D721Med (cell line): ENCODE measurements at regions not wholly inside any gene's neighbourhood (a gene's known extent, or its start where the extent isn't known, plus 50 kb on each side); places are given as distances from the start of the nearest gene placed in this dataset.
A peak's percentile ranks its signal among the peaks of the same experiment; 100 is the strongest.

ENCODE experiments used
- DNase-seq: peaks from one replicate; pipeline ENCODE4 v3.0.0; 2011; ENCODE audit warnings: low spot score; ENCODE audit not compliant: insufficient read length
- FAIRE-seq: peaks from 2 replicates; lab custom pipeline; 2011; peaks lifted over from hg19 to GRCh38; lab: Jason Lieb, UNC
- TF ChIP-seq, protein P1 (sequence below): IDR thresholded peaks from 2 replicates; pipeline ENCODE4 v1.5.1; 2012; ENCODE audit warnings: mild to moderate bottlenecking, control low read depth; ENCODE audit not compliant: insufficient read depth; ENCODE audit errors: missing control alignments

DNA sequence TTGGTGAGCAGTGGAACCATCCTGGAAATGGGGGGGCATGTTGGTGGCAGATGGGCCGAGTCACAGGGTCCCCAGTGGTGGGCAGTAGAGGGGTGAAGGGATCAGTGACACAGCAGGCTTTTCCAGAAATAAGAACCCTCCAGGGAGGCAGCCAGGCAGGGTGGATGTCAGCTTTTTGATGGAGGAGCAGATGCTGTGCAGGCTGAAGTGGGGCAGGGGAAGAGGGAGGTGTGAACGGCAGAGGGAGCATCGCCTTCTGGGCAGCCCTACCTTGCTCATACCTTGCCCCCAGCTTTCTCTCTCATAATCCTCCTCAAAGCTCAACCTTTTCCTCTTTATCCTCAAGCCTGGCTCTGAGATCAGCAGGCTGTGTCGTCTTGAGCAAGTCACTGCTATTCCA lies 131.8 kb upstream of the IPO9 start:
- DNase-seq (no peak), FAIRE-seq (no peak)
- TF ChIP-seq, protein P1, sequence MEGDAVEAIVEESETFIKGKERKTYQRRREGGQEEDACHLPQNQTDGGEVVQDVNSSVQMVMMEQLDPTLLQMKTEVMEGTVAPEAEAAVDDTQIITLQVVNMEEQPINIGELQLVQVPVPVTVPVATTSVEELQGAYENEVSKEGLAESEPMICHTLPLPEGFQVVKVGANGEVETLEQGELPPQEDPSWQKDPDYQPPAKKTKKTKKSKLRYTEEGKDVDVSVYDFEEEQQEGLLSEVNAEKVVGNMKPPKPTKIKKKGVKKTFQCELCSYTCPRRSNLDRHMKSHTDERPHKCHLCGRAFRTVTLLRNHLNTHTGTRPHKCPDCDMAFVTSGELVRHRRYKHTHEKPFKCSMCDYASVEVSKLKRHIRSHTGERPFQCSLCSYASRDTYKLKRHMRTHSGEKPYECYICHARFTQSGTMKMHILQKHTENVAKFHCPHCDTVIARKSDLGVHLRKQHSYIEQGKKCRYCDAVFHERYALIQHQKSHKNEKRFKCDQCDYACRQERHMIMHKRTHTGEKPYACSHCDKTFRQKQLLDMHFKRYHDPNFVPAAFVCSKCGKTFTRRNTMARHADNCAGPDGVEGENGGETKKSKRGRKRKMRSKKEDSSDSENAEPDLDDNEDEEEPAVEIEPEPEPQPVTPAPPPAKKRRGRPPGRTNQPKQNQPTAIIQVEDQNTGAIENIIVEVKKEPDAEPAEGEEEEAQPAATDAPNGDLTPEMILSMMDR, result no peak

DNA sequence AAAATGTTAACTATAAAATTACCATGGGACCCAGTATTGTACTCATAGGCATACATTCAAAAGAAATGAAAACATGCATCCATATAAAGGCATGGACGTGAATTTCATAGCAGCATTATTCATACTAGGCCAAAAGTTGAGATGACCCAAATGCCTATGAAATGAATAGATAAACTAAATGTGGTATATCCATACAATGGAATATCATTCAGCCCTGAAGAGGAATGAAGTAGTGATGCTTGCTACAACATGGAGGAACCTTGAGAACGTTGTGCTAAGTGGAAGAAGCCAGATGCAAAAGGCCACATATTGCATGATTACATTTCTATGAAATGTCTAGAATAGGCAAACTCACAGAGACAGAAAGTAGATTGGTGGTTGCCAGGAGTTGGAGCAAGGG lies 127.1 kb upstream of the IPO9 start:
- no peak for FAIRE-seq
- TF ChIP-seq, protein P1, result no peak
- no peak for DNase-seq

DNA sequence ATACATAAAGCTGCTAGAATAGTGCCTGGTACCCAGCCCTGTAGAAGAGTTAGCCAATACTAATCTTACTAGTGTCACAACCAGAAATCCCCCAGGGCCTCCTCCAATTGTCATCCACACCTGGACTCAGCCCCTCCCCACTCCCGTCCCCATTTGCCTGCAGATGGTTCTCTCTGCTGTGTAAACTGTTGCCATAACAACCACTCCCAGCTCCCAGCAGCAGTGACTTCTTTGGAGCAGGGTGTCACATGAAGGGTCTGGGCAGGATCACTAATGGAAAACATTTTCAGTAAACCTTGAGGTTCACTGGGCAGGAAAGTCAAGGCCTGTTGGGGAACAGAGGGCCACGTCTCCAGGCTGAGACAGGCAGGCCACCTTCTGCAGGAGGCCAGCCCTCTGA lies 126.0 kb upstream of the IPO9 start:
- no peak for FAIRE-seq
- TF ChIP-seq, protein P1, result no peak
- no peak for DNase-seq

DNA sequence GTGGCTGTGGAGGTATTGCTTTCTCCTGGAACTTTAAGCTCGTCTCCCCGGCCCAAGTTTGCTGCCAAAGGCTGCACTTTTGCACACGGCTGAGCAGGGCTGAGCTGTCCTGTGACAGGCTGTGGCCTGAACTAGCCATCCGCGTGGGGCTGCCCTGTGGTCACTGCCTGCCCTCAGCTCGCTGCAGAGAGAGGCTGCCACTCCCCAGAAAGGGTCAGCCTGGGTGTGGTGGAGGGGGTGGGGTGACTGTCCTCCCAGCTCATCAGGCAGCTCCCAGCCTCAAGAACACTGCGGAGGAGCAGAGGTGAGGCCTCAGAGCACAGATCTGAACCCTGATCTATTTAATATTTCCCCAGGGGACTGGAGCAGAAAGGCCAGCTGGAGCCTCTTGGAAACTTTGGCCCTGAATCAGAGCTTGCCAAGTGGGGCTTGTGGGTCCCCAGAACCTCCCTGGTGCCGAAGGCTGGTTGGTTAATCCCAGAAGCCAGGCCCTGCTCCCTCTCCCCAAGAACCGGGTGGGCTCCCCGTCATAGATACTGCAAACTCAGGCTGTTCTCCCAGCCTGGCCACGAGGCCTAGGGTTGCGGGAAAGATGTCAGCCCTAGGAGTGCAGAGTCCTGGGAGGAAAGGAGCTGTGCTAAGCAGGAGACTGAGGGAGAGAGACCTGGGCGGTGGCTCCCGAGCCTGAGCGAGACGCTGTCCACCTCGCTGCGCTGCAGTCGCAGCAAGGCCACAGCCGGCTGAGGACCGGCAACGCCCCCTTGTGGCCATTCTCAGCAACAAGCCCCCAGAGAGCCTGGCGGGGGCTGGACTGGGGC lies 125.1 kb upstream of the IPO9 start:
- TF ChIP-seq, protein P1, result peak; percentile 95
- FAIRE-seq (no peak), DNase-seq (peak; percentile 84)

DNA sequence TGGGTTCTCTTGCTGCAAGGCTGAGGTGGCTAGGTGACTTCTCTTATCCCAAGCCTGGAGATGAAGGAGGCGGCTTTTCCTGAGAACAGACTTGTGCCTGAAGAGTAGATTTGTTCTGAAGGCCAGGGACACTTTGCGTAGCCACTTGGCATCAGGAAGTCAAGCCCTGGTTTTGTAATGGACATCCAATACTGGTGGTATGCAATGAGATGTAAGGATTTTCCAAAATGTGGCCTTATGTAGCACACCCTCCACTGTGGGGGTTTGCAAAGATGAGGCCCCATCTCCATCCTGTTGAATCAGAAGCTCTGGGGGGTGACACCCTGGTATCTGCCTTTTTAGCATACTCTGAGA lies 124.5 kb upstream of the IPO9 start:
- DNase-seq, result no peak
- TF ChIP-seq, protein P1, result no peak
- no peak for FAIRE-seq

DNA sequence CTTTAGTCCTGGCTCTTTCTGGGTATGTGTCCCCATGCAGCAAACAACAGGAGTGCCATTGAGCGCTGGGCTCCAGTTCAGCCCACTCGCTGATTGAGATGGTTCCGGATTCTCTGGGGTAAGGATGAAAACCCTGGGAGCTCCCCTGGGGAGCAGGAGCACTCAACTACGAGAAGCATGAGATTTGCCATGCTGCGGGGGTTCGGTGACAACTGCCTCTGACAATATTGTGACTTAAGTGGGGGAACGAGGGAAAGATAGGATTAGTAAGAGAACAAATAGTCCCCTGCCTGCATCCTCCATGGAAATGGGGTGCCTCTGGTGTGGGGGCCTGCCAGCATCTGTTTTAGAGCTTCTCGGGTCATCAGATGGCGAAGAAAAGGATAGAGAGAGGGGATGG lies 123.6 kb upstream of the IPO9 start:
- DNase-seq (no peak), FAIRE-seq (no peak)
- TF ChIP-seq, protein P1, result no peak

DNA sequence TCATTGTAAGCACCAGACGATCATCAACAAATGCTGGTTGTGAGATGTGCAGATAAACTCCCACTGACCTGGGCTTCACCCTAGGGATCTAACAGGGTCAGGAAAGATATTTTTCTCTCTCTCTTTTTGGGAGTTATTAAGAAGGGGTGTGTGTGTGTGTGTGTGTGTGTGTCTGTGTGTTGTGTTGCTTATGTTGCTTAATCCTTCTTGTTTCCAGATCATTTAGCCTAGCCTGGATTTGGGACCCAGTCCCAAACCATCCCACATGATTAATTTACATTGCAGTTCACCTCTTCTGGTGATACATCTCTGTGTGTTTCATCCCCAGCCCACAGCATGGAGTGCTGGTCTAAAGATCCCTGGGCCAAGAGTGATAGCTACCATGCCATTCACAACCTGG lies 122.8 kb upstream of the IPO9 start:
- DNase-seq, result no peak
- TF ChIP-seq, protein P1, result no peak
- FAIRE-seq, result no peak
